Erythroblast (primary cell): ENCODE measurements at regions not wholly inside any gene's neighbourhood (a gene's known extent, or its start where the extent isn't known, plus 50 kb on each side); places are given as distances from the start of the nearest gene placed in this dataset.

ENCODE experiments used
- GATA1 ChIP-seq: IDR thresholded peaks from 2 replicates; pipeline ENCODE4 v1.6.1; 2011; ENCODE audit warnings: low read depth, mild to moderate bottlenecking, control low read depth, low read length, moderate library complexity
- POLR2A ChIP-seq: IDR thresholded peaks from 2 replicates; pipeline ENCODE4 v1.6.1; 2011; ENCODE audit warnings: mild to moderate bottlenecking, low read length

GRCh38 chr3:86481031-86481430 lies 509.9 kb downstream of the VGLL3 start:
- TF ChIP-seq POLR2A (no peak), GATA1 (no peak)
